Neuronal stem cell (in vitro differentiated cells): ENCODE measurements at regions not wholly inside any gene's neighbourhood (a gene's known extent, or its start where the extent isn't known, plus 50 kb on each side); places are given as distances from the start of the nearest gene placed in this dataset.

Experiments
- DNase-seq: peaks from one replicate; pipeline ENCODE4 v3.0.0-alpha.2; 2013; ENCODE audit warnings: low spot score
- H2AFZ ChIP-seq: one replicate; pipeline ENCODE4 v1.6.1; 2013; ENCODE audit warnings: mild to moderate bottlenecking, low read length, inconsistent platforms
- H2AK5ac ChIP-seq: 2 replicates; pipeline ENCODE4 v1.6.1; 2013; ENCODE audit warnings: low read depth, mild to moderate bottlenecking, inconsistent platforms, low read length, moderate library complexity, mixed read lengths
- H2BK120ac ChIP-seq: 2 replicates; pipeline ENCODE4 v1.6.1; 2013; ENCODE audit warnings: low read depth, mild to moderate bottlenecking, inconsistent platforms, low read length, moderate library complexity, mixed read lengths
- H2BK12ac ChIP-seq: one replicate; pipeline ENCODE4 v1.6.1; 2013; ENCODE audit warnings: low read length, inconsistent platforms
- H2BK15ac ChIP-seq: 2 replicates; pipeline ENCODE4 v1.6.1; 2013; ENCODE audit warnings: mild to moderate bottlenecking, low read length, inconsistent platforms, mixed read lengths
- H2BK5ac ChIP-seq: one replicate; pipeline ENCODE4 v1.6.1; 2013; ENCODE audit warnings: inconsistent platforms, mild to moderate bottlenecking, low read length, moderate library complexity
- H3K14ac ChIP-seq: one replicate; pipeline ENCODE4 v1.6.1; 2013; ENCODE audit warnings: low read length, inconsistent platforms
- H3K18ac ChIP-seq: 2 replicates; pipeline ENCODE4 v1.6.1; 2013; ENCODE audit warnings: low read length, inconsistent platforms
- H3K23ac ChIP-seq: 2 replicates; pipeline ENCODE4 v1.6.1; 2013; ENCODE audit warnings: low read depth, mild to moderate bottlenecking, mixed read lengths, low read length, inconsistent platforms; ENCODE audit not compliant: poor library complexity
- H3K27ac ChIP-seq: replicated peaks from 3 replicates; pipeline ENCODE4 v1.5.1; 2013; ENCODE audit warnings: low read length, inconsistent platforms
- H3K27me3 ChIP-seq, 3 experiments: 2 replicates each; pipeline ENCODE4 v1.6.1; 2013; ENCODE audit warnings: low read length in 3 of 3, mild to moderate bottlenecking in 2 of 3, inconsistent platforms in 1 of 3, low read depth in 1 of 3, mixed read lengths in 1 of 3, moderate library complexity in 1 of 3; ENCODE audit not compliant: control insufficient read depth in 3 of 3, insufficient read depth in 3 of 3
- H3K36me3 ChIP-seq, 2 donors: replicated peaks in 1 of 2; 2 replicates each; pipeline ENCODE4 v1.6.1; 2013; ENCODE audit warnings: low read length in 2 of 2; ENCODE audit not compliant: control insufficient read depth in 2 of 2, insufficient read depth in 2 of 2
- H3K4ac ChIP-seq: 2 replicates; pipeline ENCODE4 v1.6.1; 2013; ENCODE audit warnings: inconsistent platforms, mild to moderate bottlenecking, low read length, moderate library complexity
- H3K4me1 ChIP-seq, 2 donors: 1 replicate in 1 of 2; 2 replicates in 1 of 2; pipeline ENCODE4 v1.6.1; 2013; ENCODE audit warnings: low read length in 2 of 2, low read depth in 1 of 2; ENCODE audit not compliant: control insufficient read depth in 2 of 2, insufficient read depth in 1 of 2
- H3K4me2 ChIP-seq: one replicate; pipeline ENCODE4 v1.6.1; 2013; ENCODE audit warnings: mild to moderate bottlenecking, low read length, inconsistent platforms; ENCODE audit not compliant: insufficient read depth, poor library complexity, severe bottlenecking
- H3K4me3 ChIP-seq, 2 donors: 2 replicates each; pipeline ENCODE4 v1.5.1; 2013; ENCODE audit warnings: low read length in 2 of 2, mild to moderate bottlenecking in 2 of 2, inconsistent platforms in 1 of 2, moderate library complexity in 1 of 2
- H3K79me1 ChIP-seq: one replicate; pipeline ENCODE4 v1.6.1; 2013; ENCODE audit warnings: low read depth, mild to moderate bottlenecking, inconsistent platforms, low read length, moderate library complexity
- H3K9ac ChIP-seq: one replicate; pipeline ENCODE4 v1.6.1; 2013; ENCODE audit warnings: mild to moderate bottlenecking, low read depth, low read length, inconsistent platforms; ENCODE audit not compliant: poor library complexity
- H3K9me3 ChIP-seq, 2 donors: replicated peaks in 1 of 2; 2 replicates each; pipeline versions ENCODE3 to v1.6.1; 2013; ENCODE audit warnings: low read length in 2 of 2, mild to moderate bottlenecking in 2 of 2, inconsistent platforms in 1 of 2, low read depth in 1 of 2, mixed read lengths in 1 of 2, moderate library complexity in 1 of 2; ENCODE audit not compliant: control insufficient read depth in 2 of 2, insufficient read depth in 1 of 2
- H4K8ac ChIP-seq: one replicate; pipeline ENCODE4 v1.6.1; 2013; ENCODE audit warnings: low read depth, mild to moderate bottlenecking, inconsistent platforms, low read length, moderate library complexity
- H4K91ac ChIP-seq: one replicate; pipeline ENCODE4 v1.6.1; 2013; ENCODE audit warnings: low read length, low read depth, mild to moderate bottlenecking, inconsistent platforms; ENCODE audit not compliant: poor library complexity
- WGBS, 2 donors: extraction: QIAGEN DNeasy Blood & Tissue Kit; methylation state at CpG; one replicate each; pipeline ENCODE4 v1.1.7; 2013; ENCODE audit warnings: missing lambda C conversion rate in 2 of 2, mixed read lengths in 1 of 2; ENCODE audit not compliant: insufficient read length in 2 of 2, insufficient replicate concordance in 1 of 2; ENCODE audit errors: extremely low coverage in 2 of 2; 5-methylcytosine and 5-hydroxymethylcytosine counted together

GRCh38 chr3:163936543-163936942 lies 1141.8 kb downstream of the SI start:
- H2BK5ac ChIP-seq: no peak overlapping the region
- no peaks in the 10 kb centered on the region for H3K27me3 ChIP-seq
- no peaks in the 10 kb centered on the region for H3K4me1 ChIP-seq
- no peak overlapping the region for H2BK15ac ChIP-seq
- H2AK5ac ChIP-seq: no peak overlapping the region
- no peak overlapping the region for H2BK120ac ChIP-seq
- H3K23ac ChIP-seq: no peak overlapping the region
- no peak overlapping the region for H3K4me3 ChIP-seq
- H2BK12ac ChIP-seq: no peak overlapping the region
- WGBS, 2 donors: no CpG with 5 or more reads among the region's 1 CpG
- H4K91ac ChIP-seq: no peak overlapping the region
- no peaks in the 10 kb centered on the region for H3K36me3 ChIP-seq
- H3K79me1 ChIP-seq: no peaks in the 10 kb centered on the region
- no peak overlapping the region for H3K4ac ChIP-seq
- H4K8ac ChIP-seq: no peak overlapping the region
- H3K18ac ChIP-seq: no peak overlapping the region
- H3K4me2 ChIP-seq: no peak overlapping the region
- no peak overlapping the region for H3K9ac ChIP-seq
- no peak for DNase-seq
- no peaks in the 10 kb centered on the region for H3K9me3 ChIP-seq
- no peak overlapping the region for H3K14ac ChIP-seq
- no peak overlapping the region for H2AFZ ChIP-seq
- H3K27ac ChIP-seq: no peak overlapping the region

- Histone ChIP-seq H2BK5ac (no peak overlapping the region), H3K18ac (no peak overlapping the region)
- WGBS, 2 donors: no CpG with 5 or more reads among the region's 3 CpGs
Measured at GRCh38 chr3:163935411-163935810, 1142.9 kb downstream of the SI start.

GRCh38 chr3:163929069-163929652 lies 1149.1 kb downstream of the SI start:
- Histone ChIP-seq H2BK5ac (no peak overlapping the region), H2AFZ (no peak overlapping the region), H3K14ac (no peak overlapping the region), H3K27ac (no peak overlapping the region), H3K27me3 (no peaks in the 10 kb centered on the region), H2BK12ac (no peak overlapping the region), H3K36me3 (no peaks in the 10 kb centered on the region), H3K4me1 (no peaks in the 10 kb centered on the region), H3K4me3 (no peak overlapping the region), H4K8ac (no peak overlapping the region), H3K4ac (no peak overlapping the region), H3K9me3 (no peaks in the 10 kb centered on the region), H3K18ac (no peak overlapping the region), H3K9ac (no peak overlapping the region), H3K4me2 (no peak overlapping the region), H2BK15ac (no peak overlapping the region), H4K91ac (no peak overlapping the region), H3K23ac (no peak overlapping the region), H2BK120ac (no peak overlapping the region), H2AK5ac (no peak overlapping the region), H3K79me1 (no peaks in the 10 kb centered on the region)
- no CpG with 5 or more reads among the region's 2 CpGs for WGBS, 2 donors
- no peak for DNase-seq

More at GRCh38 chr3:163935411-163935810, 1142.9 kb downstream of the SI start:
- H3K36me3 ChIP-seq: no peaks in the 10 kb centered on the region
- H2BK120ac ChIP-seq: no peak overlapping the region
- no peak overlapping the region for H4K8ac ChIP-seq
- no peaks in the 10 kb centered on the region for H3K4me1 ChIP-seq
- no peak overlapping the region for H2AK5ac ChIP-seq
- no peak overlapping the region for H3K27ac ChIP-seq
- H2BK12ac ChIP-seq: no peak overlapping the region
- no peak overlapping the region for H3K4me3 ChIP-seq
- H3K4me2 ChIP-seq: no peak overlapping the region
- no peak overlapping the region for H4K91ac ChIP-seq
- H3K9ac ChIP-seq: no peak overlapping the region
- H3K9me3 ChIP-seq: no peaks in the 10 kb centered on the region
- H3K23ac ChIP-seq: no peak overlapping the region
- H3K27me3 ChIP-seq: no peaks in the 10 kb centered on the region
- H3K14ac ChIP-seq: no peak overlapping the region
- no peak for DNase-seq
- no peaks in the 10 kb centered on the region for H3K79me1 ChIP-seq
- H2BK15ac ChIP-seq: no peak overlapping the region
- no peak overlapping the region for H2AFZ ChIP-seq
- no peak overlapping the region for H3K4ac ChIP-seq

GRCh38 chr3:163927521-163927920 lies 1150.8 kb downstream of the SI start:
- H4K91ac ChIP-seq: no peak overlapping the region
- H3K79me1 ChIP-seq: no peaks in the 10 kb centered on the region
- no peak overlapping the region for H4K8ac ChIP-seq
- H2AFZ ChIP-seq: no peak overlapping the region
- H3K4me1 ChIP-seq: no peaks in the 10 kb centered on the region
- H3K27me3 ChIP-seq: no peaks in the 10 kb centered on the region
- H3K18ac ChIP-seq: no peak overlapping the region
- H3K9ac ChIP-seq: no peak overlapping the region
- H3K4me3 ChIP-seq: no peak overlapping the region
- no peak overlapping the region for H3K27ac ChIP-seq
- no peak overlapping the region for H3K4me2 ChIP-seq
- no CpG with 5 or more reads among the region's 1 CpG for WGBS, 2 donors
- no peak overlapping the region for H2BK15ac ChIP-seq
- no peaks in the 10 kb centered on the region for H3K36me3 ChIP-seq
- H2BK12ac ChIP-seq: no peak overlapping the region
- no peak overlapping the region for H3K14ac ChIP-seq
- DNase-seq: no peak
- H3K4ac ChIP-seq: no peak overlapping the region
- H2BK5ac ChIP-seq: no peak overlapping the region
- no peak overlapping the region for H2BK120ac ChIP-seq
- no peaks in the 10 kb centered on the region for H3K9me3 ChIP-seq
- no peak overlapping the region for H2AK5ac ChIP-seq
- H3K23ac ChIP-seq: no peak overlapping the region
